ENCODE measurements at regions not wholly inside any gene's neighbourhood (a gene's known extent, or its start where the extent isn't known, plus 50 kb on each side); places are given as distances from the start of the nearest gene placed in this dataset.
"Not testable (repeated sequence)": the region's sequence is repeated elsewhere in the genome, so short reads cannot be mapped to it uniquely, and the experiment has no call there.

DNA sequence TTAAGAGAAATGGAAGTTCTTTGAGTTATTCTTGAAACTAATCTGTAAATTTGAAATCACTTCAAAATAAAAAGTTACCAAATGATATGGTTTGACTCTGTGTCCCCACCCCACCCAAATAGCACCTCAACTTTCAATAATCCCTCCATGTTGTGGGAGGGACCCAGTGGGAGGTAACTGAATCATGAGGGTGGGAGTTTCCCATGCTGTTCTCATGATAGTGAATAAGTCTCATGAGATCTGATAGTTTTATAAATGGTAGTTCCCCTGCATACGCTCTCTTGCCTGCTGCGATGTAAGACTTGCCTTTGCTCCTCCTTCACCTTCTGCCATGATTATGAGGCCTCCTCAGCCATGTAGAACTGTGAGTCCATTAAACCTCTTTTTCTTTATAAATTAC is 690.7 kb upstream of the ZNF385D start:
- no peak for TF ChIP-seq ZFX (IDR thresholded peaks at IDR 0.05; ENCODE audit: borderline replicate concordance)
- TF ChIP-seq, protein P1, sequence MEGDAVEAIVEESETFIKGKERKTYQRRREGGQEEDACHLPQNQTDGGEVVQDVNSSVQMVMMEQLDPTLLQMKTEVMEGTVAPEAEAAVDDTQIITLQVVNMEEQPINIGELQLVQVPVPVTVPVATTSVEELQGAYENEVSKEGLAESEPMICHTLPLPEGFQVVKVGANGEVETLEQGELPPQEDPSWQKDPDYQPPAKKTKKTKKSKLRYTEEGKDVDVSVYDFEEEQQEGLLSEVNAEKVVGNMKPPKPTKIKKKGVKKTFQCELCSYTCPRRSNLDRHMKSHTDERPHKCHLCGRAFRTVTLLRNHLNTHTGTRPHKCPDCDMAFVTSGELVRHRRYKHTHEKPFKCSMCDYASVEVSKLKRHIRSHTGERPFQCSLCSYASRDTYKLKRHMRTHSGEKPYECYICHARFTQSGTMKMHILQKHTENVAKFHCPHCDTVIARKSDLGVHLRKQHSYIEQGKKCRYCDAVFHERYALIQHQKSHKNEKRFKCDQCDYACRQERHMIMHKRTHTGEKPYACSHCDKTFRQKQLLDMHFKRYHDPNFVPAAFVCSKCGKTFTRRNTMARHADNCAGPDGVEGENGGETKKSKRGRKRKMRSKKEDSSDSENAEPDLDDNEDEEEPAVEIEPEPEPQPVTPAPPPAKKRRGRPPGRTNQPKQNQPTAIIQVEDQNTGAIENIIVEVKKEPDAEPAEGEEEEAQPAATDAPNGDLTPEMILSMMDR (IDR thresholded peaks at IDR 0.05), result no peak
- H3K27ac ChIP-seq, result no peak overlapping the region

DNA sequence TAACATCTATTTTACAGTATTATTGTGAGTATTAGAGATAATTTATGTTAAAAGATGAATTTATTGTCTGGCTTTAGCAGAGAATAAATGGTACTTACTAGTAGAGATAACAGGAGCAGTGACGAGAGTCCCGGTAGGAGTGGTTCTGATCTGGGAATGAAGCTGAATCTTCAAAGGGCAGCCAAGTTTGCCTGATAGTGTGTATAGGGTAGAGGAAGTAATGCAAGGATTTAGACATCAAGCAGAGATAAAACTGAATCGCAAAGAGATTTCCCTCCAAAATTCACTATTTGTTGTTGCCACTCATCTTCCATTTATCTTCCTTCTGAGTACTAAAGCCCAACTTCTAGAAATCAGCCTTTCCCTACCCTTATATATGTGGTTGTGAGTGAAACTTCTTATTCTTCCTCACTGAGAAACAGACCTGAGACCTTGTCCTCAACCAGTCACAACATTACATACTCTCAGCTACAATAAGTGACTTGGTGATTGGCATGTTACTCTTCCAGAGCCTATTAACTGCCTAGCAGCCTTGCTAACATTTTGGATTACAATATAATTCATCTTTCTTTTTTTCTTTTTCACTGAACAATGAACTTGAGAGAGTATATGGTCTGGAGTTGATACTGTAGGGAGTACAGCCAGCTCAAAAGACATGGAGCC is 692.7 kb upstream of the ZNF385D start:
- no peak overlapping the region for H3K27ac ChIP-seq
- TF ChIP-seq, protein P1 (IDR thresholded peaks at IDR 0.05), result no peak
- TF ChIP-seq ZFX (IDR thresholded peaks at IDR 0.05; ENCODE audit: borderline replicate concordance), result no peak

DNA sequence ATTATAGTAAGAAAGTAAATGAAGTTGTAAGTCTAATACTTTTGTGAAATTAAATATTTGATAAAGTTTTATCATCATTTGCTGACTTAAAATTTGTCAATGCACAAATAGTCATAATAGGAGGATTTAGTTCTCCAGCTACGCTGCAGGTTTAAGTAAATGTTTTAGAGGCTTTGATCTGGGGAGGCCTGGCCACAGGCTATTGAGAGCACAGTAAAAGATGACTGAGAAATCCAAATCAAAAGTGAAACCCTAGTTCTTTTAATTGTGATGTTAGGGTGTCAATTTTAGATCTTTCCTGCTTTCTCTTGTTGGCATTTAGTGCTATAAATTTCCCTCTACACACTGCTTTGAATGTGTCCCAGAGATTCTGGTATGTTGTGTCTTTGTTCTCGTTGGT is 694.3 kb upstream of the ZNF385D start:
- not testable (repeated sequence) for H3K27ac ChIP-seq

DNA sequence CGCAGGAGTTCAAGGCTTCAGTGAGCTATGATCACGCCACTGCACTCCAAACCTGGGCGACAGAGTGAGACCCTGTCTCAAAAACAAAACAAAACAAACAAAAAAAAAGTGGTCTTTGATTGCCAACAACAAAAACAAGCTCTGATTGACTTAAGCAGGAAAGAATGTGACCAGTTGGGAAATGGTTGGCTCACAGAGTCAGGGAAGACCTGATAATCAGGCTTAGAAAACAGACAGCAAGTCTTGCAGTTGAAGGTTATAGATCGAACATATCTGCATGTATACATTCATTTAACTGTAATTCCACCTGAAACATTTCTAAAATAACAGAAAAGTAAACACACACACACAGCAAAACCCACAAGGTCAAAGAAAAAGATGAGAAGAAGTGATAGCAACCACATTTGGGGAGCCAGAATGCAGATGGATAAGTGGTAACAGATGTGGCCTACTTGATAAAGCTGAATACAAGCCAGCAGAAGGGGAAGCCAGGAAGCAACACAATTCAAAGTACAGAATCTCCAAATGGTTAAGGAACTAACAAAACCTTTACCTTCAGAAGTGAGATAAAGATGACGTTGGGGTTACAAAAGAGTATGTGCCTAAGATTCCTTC is 699.9 kb upstream of the ZNF385D start:
- no peak overlapping the region for H3K27ac ChIP-seq
- TF ChIP-seq ZFX (IDR thresholded peaks at IDR 0.05; ENCODE audit: borderline replicate concordance), result no peak
- TF ChIP-seq, protein P1 (IDR thresholded peaks at IDR 0.05), result no peak

DNA sequence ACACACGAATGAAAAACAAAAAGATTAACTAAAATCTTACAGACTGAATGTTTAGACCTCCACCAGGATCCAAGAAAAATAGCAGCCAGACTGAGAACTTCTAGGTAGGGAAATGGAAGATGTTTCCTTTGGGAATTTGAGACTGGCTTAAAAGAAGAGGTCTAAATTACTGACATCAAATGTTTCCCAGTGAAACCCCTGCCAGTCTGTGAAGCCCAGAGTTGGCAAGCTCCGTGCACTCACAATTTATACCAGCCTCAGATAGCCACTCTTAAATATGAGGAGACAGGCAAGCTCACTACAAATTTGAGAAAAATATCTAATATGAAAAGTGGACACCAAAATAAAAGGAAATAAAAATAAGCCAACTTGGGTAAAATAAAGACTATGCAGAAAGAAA is 700.5 kb upstream of the ZNF385D start:
- H3K27ac ChIP-seq, result no peak overlapping the region
- TF ChIP-seq, protein P1 (IDR thresholded peaks at IDR 0.05), result no peak
- TF ChIP-seq ZFX (IDR thresholded peaks at IDR 0.05; ENCODE audit: borderline replicate concordance), result no peak

DNA sequence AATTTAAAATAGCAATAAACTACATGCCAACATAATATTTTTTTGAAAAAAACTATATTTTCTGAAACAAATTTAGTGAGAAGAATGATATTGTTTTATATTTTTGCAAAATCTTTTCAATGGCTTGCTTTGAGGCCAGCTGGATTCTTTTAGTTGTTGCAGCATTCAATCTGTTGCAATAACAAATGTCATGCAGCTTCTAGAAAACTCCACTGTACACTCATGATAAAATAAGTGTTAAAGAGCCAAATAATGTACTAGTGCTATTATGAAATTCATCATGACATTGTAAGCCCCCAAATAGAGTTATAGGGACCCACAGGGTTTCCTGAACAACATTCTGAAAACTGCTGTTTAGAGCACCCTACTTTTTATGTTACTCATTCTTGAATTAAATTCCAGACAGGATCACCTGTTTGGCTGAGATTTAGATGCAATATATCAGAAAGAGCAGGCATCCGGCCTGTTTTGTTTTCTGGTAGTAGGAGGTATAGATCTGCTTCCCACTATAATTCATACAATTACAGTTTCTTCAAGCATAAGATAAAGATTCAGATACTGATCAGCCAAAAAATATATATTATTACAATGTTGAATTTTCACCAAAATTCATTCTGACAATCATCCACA is 703.0 kb upstream of the ZNF385D start:
- TF ChIP-seq, protein P1 (IDR thresholded peaks at IDR 0.05), result no peak
- TF ChIP-seq ZFX (IDR thresholded peaks at IDR 0.05; ENCODE audit: borderline replicate concordance), result no peak
- no peak overlapping the region for H3K27ac ChIP-seq

DNA sequence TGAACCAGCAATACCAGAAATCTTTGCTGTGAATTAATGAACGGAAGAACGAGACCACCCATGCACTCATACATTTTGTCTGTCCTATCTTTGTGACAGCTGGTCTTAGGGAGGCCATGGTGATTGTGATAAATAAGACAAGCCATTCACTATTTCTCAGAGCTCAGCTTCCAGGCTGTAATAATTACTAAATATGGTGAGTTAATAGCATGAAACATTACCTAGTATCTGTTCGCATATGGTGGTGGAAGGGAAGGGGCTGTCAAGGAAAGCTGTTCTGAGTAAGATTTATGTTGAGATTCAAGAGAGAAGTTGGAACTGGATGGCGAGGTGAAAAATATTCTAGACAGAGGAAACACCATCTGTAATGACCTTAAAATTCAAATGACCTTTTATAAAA is 719.0 kb upstream of the ZNF385D start:
- TF ChIP-seq, protein P1 (IDR thresholded peaks at IDR 0.05), result no peak
- no peak for TF ChIP-seq ZFX (IDR thresholded peaks at IDR 0.05; ENCODE audit: borderline replicate concordance)
- H3K27ac ChIP-seq, result no peak overlapping the region

Data from 22Rv1 (cell line).